ENCODE measurements at regions not wholly inside any gene's neighbourhood (a gene's known extent, or its start where the extent isn't known, plus 50 kb on each side); places are given as distances from the start of the nearest gene placed in this dataset.
"Not testable (repeated sequence)": the region's sequence is repeated elsewhere in the genome, so short reads cannot be mapped to it uniquely, and the experiment has no call there.

DNA sequence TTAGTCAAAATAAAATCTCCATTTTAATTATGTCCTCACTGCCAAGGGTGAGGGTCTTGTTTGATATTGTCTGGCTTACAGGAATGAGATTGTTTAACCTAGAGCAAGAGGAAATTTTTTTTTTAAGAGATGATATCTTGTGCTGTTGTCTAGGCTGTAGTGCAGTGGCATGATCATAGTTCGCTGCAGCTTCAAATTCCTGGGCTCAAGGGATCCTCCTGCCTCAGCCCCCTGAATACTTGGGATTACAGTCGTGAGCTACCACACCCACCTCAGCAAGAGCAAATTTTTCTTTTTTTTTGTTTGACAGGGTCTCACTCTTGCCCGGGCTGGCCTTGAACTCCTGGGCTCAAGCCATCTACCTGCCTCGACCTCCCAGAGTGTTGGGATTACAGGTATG, 84.6 kb downstream of the DISP1 start:
- Histone ChIP-seq H3K4me2 (ENCODE audit: low read length, poor library complexity, severe bottlenecking) (no peak overlapping the region), H4K91ac (ENCODE audit: low read length) (no peak overlapping the region), H3K36me3 (ENCODE audit: control insufficient read depth in 1 of 2, insufficient read depth in 2 of 2, low read depth in 1 of 2, low read length in 2 of 2) (no peaks in the 10 kb centered on the region), H3K27ac (ENCODE audit: low read length, poor library complexity, severe bottlenecking) (no peak overlapping the region), H3K4me3 (ENCODE audit: insufficient read depth in 1 of 2, low read depth in 1 of 2, low read length in 2 of 2) (no peak overlapping the region), H2BK120ac (ENCODE audit: low read depth, low read length) (no peak overlapping the region), H3K9me3 (ENCODE audit: control insufficient read depth, low read length) (no peaks in the 10 kb centered on the region), H2AK5ac (ENCODE audit: low read length, severe bottlenecking) (no peak overlapping the region), H2BK5ac (ENCODE audit: low read depth, low read length, poor library complexity, severe bottlenecking) (no peak overlapping the region), H4K8ac (ENCODE audit: low read length) (no peak overlapping the region), H2AFZ (ENCODE audit: low read depth, low read length) (no peak overlapping the region), H2BK12ac (ENCODE audit: low read length in 2 of 2) (no peak overlapping the region), H3K18ac (ENCODE audit: low read depth in 1 of 2, low read length in 2 of 2) (no peak overlapping the region), H3K23ac (ENCODE audit: low read length in 2 of 2) (no peak overlapping the region), H3K14ac (ENCODE audit: low read length in 2 of 2) (no peak overlapping the region), H3K27me3 (ENCODE audit: control insufficient read depth in 1 of 2, insufficient read depth in 1 of 2, low read length in 2 of 2) (no peaks in the 10 kb centered on the region), H2BK15ac (ENCODE audit: low read depth, poor library complexity, severe bottlenecking) (no peak overlapping the region), H3K4me1 (ENCODE audit: control insufficient read depth, insufficient read depth, low read depth, low read length) (peaks cover 1% of the 10 kb centered on the region), H3K4ac (ENCODE audit: low read depth in 1 of 2, low read length in 2 of 2) (no peak overlapping the region), H3K9ac (ENCODE audit: low read length) (no peak overlapping the region), H3K79me1 (replicated peaks; ENCODE audit: low read length, poor library complexity, severe bottlenecking) (peaks cover 5% of the 10 kb centered on the region)
- no peak for DNase-seq
- whole genome bisulfite sequencing, result 96% methylated on average over 4 of the region's 4 CpGs

DNA sequence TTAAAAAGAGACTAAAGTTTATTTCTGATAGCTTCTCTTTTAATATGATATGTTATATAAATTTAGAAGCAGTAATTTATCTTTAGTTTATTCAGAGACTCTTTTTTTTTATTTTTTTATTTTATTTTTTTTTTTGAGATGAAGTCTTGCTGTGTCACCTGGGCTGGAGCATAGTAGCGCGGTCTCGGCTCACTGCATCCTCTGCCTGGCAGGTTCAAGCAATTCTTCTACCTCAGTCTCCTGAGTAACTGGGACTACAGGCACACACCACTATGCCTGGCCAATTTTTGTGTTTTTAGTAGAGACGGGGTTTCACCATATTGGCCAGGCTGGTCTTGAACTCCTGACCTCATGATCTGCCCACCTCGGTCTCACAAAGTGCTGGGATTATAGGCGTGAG, 89.6 kb downstream of the DISP1 start:
- Histone ChIP-seq H3K4ac (ENCODE audit: low read depth in 1 of 2, low read length in 2 of 2) (no peak overlapping the region), H4K8ac (ENCODE audit: low read length) (no peak overlapping the region), H2BK15ac (ENCODE audit: low read depth, poor library complexity, severe bottlenecking) (no peak overlapping the region), H4K91ac (ENCODE audit: low read length) (no peak overlapping the region), H3K27ac (ENCODE audit: low read length, poor library complexity, severe bottlenecking) (no peak overlapping the region), H3K4me1 (ENCODE audit: control insufficient read depth, insufficient read depth, low read depth, low read length) (peaks cover 3% of the 10 kb centered on the region), H3K9ac (ENCODE audit: low read length) (no peak overlapping the region), H2AK5ac (ENCODE audit: low read length, severe bottlenecking) (no peak overlapping the region), H2BK12ac (ENCODE audit: low read length in 2 of 2) (no peak overlapping the region), H2BK120ac (ENCODE audit: low read depth, low read length) (no peak overlapping the region), H3K23ac (ENCODE audit: low read length in 2 of 2) (no peak overlapping the region), H3K18ac (ENCODE audit: low read depth in 1 of 2, low read length in 2 of 2) (no peak overlapping the region), H3K4me3 (ENCODE audit: insufficient read depth in 1 of 2, low read depth in 1 of 2, low read length in 2 of 2) (no peak overlapping the region), H3K4me2 (ENCODE audit: low read length, poor library complexity, severe bottlenecking) (no peak overlapping the region), H3K9me3 (ENCODE audit: control insufficient read depth, low read length) (no peaks in the 10 kb centered on the region), H2BK5ac (ENCODE audit: low read depth, low read length, poor library complexity, severe bottlenecking) (no peak overlapping the region), H2AFZ (ENCODE audit: low read depth, low read length) (no peak overlapping the region), H3K27me3 (ENCODE audit: control insufficient read depth in 1 of 2, insufficient read depth in 1 of 2, low read length in 2 of 2) (no peaks in the 10 kb centered on the region), H3K14ac (ENCODE audit: low read length in 2 of 2) (no peak overlapping the region), H3K36me3 (ENCODE audit: control insufficient read depth in 1 of 2, insufficient read depth in 2 of 2, low read depth in 1 of 2, low read length in 2 of 2) (no peaks in the 10 kb centered on the region), H3K79me1 (replicated peaks; ENCODE audit: low read length, poor library complexity, severe bottlenecking) (no peaks in the 10 kb centered on the region)
- WGBS, result 96% methylated on average over 4 of the region's 6 CpGs
- no peak for DNase-seq

- Histone ChIP-seq H3K4me2 (ENCODE audit: low read length, poor library complexity, severe bottlenecking) (no peak overlapping the region), H2BK12ac (ENCODE audit: low read length in 2 of 2) (no peak overlapping the region), H3K27me3 (ENCODE audit: control insufficient read depth in 1 of 2, insufficient read depth in 1 of 2, low read length in 2 of 2) (no peaks in the 10 kb centered on the region), H3K79me1 (replicated peaks; ENCODE audit: low read length, poor library complexity, severe bottlenecking) (peaks cover 2% of the 10 kb centered on the region), H3K36me3 (ENCODE audit: control insufficient read depth in 1 of 2, insufficient read depth in 2 of 2, low read depth in 1 of 2, low read length in 2 of 2) (no peaks in the 10 kb centered on the region), H3K23ac (ENCODE audit: low read length in 2 of 2) (no peak overlapping the region), H2AK5ac (ENCODE audit: low read length, severe bottlenecking) (no peak overlapping the region), H3K4me3 (ENCODE audit: insufficient read depth in 1 of 2, low read depth in 1 of 2, low read length in 2 of 2) (no peak overlapping the region), H2BK120ac (ENCODE audit: low read depth, low read length) (no peak overlapping the region), H2BK15ac (ENCODE audit: low read depth, poor library complexity, severe bottlenecking) (no peak overlapping the region), H4K8ac (ENCODE audit: low read length) (no peak overlapping the region), H3K4ac (ENCODE audit: low read depth in 1 of 2, low read length in 2 of 2) (no peak overlapping the region), H3K4me1 (ENCODE audit: control insufficient read depth, insufficient read depth, low read depth, low read length) (peaks cover 5% of the 10 kb centered on the region), H3K18ac (ENCODE audit: low read depth in 1 of 2, low read length in 2 of 2) (no peak overlapping the region), H2BK5ac (ENCODE audit: low read depth, low read length, poor library complexity, severe bottlenecking) (no peak overlapping the region), H3K9me3 (ENCODE audit: control insufficient read depth, low read length) (no peaks in the 10 kb centered on the region), H3K27ac (ENCODE audit: low read length, poor library complexity, severe bottlenecking) (no peak overlapping the region), H3K9ac (ENCODE audit: low read length) (no peak overlapping the region), H3K14ac (ENCODE audit: low read length in 2 of 2) (no peak overlapping the region), H4K91ac (ENCODE audit: low read length) (no peak overlapping the region), H2AFZ (ENCODE audit: low read depth, low read length) (no peak overlapping the region)
- no peak for DNase-seq
- 100% methylated on average over 1 of the region's 3 CpGs for WGBS
These were observed 90.3 kb downstream of the DISP1 start for GRCh38 chr1:222905151-222905550.

GRCh38 chr1:222906271-222906739, 91.5 kb downstream of the DISP1 start:
- H3K27ac ChIP-seq (ENCODE audit: low read length, poor library complexity, severe bottlenecking); H2BK12ac ChIP-seq (ENCODE audit: low read length in 2 of 2); H3K23ac ChIP-seq (ENCODE audit: low read length in 2 of 2); H3K4ac ChIP-seq (ENCODE audit: low read depth in 1 of 2, low read length in 2 of 2); H4K8ac ChIP-seq (ENCODE audit: low read length); H2BK120ac ChIP-seq (ENCODE audit: low read depth, low read length); H3K4me3 ChIP-seq (ENCODE audit: insufficient read depth in 1 of 2, low read depth in 1 of 2, low read length in 2 of 2); H3K9ac ChIP-seq (ENCODE audit: low read length); H2AFZ ChIP-seq (ENCODE audit: low read depth, low read length); H4K91ac ChIP-seq (ENCODE audit: low read length); H3K36me3 ChIP-seq (ENCODE audit: control insufficient read depth in 1 of 2, insufficient read depth in 2 of 2, low read depth in 1 of 2, low read length in 2 of 2); H3K4me2 ChIP-seq (ENCODE audit: low read length, poor library complexity, severe bottlenecking); H2BK5ac ChIP-seq (ENCODE audit: low read depth, low read length, poor library complexity, severe bottlenecking); DNase-seq; H3K4me1 ChIP-seq (ENCODE audit: control insufficient read depth, insufficient read depth, low read depth, low read length); H3K9me3 ChIP-seq (ENCODE audit: control insufficient read depth, low read length); H2BK15ac ChIP-seq (ENCODE audit: low read depth, poor library complexity, severe bottlenecking); H3K18ac ChIP-seq (ENCODE audit: low read depth in 1 of 2, low read length in 2 of 2); H2AK5ac ChIP-seq (ENCODE audit: low read length, severe bottlenecking); H3K79me1 ChIP-seq (replicated peaks; ENCODE audit: low read length, poor library complexity, severe bottlenecking); H3K14ac ChIP-seq (ENCODE audit: low read length in 2 of 2); H3K27me3 ChIP-seq (ENCODE audit: control insufficient read depth in 1 of 2, insufficient read depth in 1 of 2, low read length in 2 of 2): not testable (repeated sequence)
- WGBS, result 93% methylated on average over 11 of the region's 11 CpGs

Measured in mesenchymal stem cell (in vitro differentiated cells and primary cell).